8988T (cell line): ENCODE measurements at regions not wholly inside any gene's neighbourhood (a gene's known extent, or its start where the extent isn't known, plus 50 kb on each side); places are given as distances from the start of the nearest gene placed in this dataset.

Source experiments
- DNase-seq: peaks from one replicate; pipeline ENCODE4 v3.0.0; 2011

DNA sequence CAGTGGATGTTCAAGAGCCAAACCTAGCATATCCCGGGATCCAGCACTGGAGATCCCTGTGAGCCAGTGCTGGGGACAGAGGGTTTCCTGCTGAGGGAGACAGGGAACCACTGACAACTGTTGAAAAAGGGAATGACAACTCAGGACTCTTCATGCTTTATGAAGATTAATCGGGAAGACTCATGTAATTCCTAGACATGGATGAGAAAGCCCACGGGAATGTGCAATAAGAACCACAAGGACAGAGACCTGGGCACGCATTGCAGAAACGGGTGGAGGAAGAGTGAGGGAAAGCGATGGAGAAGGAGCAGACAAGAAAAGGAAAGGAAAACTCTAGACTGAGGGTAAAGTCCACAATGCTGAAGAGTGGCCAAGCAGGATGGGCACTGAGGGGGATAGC, 296.0 kb downstream of the PCNX1 start:
- no peak for DNase-seq

DNA sequence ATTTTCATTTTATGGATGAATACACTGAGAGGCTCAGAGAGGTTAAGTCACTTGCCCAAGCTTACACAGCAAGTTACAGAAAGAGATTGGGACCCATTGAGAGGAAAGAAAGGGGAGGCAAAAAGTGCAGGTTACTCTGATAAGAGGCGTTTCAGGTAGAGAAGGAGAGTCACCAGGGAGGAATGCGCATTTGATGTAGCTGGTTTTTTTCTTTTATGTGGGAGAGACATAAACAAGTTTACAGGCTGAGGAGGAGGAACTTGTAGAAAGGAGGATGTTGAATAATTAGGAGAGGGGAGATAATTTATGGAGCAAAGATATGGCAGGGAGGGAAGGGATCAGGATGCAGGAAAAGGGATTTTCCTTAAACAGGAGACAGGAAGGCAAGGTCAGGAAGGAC, 297.0 kb downstream of the PCNX1 start:
- no peak for DNase-seq

DNA sequence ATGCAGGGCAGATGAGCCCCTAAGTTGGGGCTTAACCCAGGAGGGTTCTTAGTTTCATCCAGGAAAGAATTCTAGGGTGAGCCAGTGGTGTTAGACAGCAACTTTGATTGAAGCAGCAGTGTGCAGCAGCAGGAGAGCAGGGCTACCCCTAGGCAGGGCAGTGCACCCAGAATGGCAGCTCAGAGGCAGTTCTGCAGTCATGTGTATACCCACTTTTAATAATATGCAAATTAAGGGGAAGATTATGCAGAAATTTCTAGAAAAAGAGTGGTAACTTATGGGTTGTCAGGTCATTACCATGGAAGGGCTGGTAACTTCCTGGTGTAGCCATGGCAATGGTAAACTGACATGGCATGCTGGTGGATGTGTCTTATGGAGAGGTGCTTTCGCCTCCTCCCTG, 297.5 kb downstream of the PCNX1 start:
- no peak for DNase-seq

GRCh38 chr14:71206123-71206522, 298.9 kb downstream of the PCNX1 start:
- no peak for DNase-seq

DNA sequence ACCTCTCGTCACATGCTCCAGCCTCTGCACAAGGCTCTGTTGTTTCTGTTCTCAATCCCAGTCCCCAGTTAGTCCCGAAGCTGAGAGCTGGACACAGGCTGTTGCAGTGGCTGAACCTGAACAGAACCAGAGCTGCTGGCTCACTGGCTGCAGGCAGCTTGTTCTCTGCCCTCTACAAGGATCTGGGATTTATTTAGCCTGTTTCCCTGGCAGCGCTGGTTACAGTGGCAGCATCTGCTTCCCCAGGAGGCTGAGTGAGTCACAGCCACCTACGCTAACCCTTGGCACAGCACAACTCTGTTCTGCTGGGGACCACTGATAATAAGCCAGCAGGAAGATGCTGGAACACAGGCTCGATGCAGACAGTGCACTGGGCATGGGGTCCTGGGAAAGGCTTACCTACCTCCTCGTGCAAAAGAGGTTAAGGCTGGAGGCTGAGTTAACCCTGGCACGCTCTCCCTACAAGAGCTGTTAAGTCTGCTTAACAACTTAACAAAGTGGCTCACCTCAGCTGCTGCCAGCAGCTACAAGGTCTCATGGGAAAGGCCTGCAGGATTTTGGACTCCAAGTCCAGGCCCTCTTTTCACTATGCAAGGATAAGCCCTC, 299.6 kb downstream of the PCNX1 start:
- no peak for DNase-seq

DNA sequence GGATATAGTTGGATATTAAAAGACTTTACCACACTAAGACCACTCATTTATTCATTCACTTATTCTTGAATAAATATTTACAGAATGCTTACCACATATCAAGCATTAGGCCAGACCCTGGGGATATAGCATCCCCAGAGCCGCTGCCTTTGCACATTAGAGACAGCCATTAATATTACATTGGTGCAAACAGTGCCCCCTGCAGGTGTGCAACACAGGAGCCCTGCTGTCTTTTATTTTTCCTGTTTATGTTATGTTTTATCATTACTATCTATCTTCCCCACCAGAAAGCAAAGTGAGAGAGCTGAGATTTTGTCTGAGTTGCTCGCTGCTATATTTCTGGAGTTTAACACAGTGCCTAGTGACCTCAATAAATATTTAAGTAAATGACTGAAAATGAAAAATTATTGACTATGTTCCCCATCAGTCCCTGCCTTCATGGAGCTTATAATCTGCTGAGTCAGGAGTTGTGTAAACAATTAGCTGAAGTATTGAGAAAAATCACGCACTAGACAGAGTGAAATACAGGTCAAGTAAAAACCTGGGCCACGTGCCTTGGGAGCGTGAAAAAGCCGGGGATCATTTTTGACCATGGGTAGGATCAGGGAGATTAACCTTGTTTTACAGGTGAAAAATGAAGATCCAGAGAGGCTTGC, 301.6 kb downstream of the PCNX1 start:
- DNase-seq = no peak

- DNase-seq = no peak
Observed at GRCh38 chr14:71209888-71210287, 302.6 kb downstream of the PCNX1 start.

- DNase-seq = no peak
Observed at GRCh38 chr14:71212093-71212492, 304.8 kb downstream of the PCNX1 start.

GRCh38 chr14:71212683-71213107, 305.4 kb downstream of the PCNX1 start:
- no peak for DNase-seq

DNA sequence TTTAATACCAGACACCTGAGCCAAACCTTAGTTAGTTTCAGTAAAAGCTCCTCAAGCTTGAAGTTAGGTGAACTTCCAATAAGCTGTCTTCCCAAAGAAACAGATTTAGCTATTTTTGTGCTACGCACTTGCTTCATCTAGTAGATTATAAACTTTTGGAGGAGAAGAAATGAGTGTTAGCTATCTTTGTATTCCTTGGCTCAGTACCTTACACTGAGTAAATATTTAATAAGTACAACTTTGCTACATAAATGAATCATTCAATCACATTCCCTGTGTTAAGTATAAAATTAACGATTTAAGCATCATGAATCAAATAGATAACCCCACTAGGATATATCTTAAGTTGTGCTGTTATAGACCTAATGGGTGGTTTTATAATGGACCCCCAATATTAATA, 307.0 kb downstream of the PCNX1 start:
- no peak for DNase-seq

DNA sequence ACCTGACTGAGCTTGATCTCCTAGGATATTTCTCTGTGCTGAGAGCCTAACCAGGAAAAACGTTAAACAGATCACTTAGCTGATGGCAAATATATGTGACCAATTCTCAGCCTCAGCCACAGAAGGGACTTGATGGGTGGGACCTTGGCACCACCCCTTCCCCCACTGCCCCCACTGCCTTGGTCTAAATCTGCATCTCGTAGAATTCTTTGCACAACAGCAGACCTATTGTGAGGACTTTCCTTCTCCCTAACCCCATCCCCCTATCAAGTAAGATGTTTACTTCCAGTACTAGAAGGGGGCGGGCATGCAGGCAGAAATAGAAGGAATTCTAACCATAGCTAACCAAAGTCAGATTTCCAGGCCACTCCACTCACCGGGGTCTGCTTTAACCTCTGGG, 313.2 kb downstream of the PCNX1 start:
- DNase-seq = no peak

DNA sequence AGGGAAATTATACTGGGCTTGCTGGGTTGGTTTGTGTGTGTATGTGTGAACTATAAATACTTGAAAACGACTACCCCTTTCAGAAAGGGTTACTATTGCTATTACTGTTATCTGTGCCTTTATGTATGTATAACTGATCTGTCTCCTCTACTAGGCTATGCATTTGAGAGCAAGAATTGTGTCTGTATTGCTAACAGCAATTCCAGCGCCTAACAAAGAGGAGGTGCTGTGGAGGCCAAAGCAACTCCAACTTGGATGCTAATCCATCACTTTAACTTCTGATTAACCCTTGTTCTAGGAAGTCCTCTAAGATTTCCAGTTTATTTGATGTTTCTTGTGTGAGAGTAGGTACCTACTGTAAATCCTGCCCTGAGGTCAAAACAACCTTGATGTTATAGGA, 313.9 kb downstream of the PCNX1 start:
- no peak for DNase-seq

GRCh38 chr14:71225113-71225512, 317.9 kb downstream of the PCNX1 start:
- no peak for DNase-seq

DNA sequence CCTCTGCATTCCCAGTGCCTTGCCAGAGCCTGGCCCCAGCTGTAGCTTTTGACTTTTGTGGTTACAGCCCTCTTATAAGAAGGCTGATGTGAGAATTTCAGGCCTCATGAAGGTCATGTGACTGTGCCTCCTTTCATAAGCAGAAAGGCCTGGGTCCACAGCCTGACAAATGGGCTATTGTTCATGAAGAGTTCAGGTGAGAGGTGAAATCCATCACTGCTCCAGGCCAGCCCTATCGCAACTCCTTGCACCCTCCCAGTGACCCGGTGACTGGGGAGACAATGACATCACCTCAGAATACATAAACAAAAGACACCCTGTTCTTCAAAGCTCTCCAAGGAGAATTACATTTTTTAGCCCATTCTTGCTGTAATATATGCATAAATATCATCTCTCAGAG, 321.5 kb downstream of the PCNX1 start:
- no peak for DNase-seq

GRCh38 chr14:71229875-71230274, 322.6 kb downstream of the PCNX1 start:
- no peak for DNase-seq

GRCh38 chr14:71230897-71231296, 323.6 kb downstream of the PCNX1 start:
- no peak for DNase-seq

GRCh38 chr14:71231521-71232393, 324.5 kb downstream of the PCNX1 start:
- DNase-seq = no peak

DNA sequence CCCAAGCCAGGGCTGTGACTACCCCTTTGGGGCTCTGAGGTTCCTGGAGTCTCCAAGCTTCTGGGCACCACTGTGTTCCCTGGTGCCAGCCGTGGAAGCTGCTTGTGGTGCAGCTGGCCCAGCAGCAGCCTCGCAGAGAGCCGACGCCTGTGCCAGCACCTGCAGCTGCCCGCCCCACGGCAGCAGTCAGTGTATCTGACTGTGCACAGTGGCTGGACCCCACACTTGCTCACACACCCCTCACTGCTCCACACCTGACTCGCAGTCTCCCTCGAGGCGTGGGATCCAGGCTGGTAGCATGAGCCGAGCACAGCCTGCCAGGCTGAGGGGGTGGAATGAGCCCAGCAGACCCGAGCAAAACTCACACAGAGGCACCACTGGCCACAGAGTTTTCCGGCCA, 325.2 kb downstream of the PCNX1 start:
- DNase-seq = no peak

DNA sequence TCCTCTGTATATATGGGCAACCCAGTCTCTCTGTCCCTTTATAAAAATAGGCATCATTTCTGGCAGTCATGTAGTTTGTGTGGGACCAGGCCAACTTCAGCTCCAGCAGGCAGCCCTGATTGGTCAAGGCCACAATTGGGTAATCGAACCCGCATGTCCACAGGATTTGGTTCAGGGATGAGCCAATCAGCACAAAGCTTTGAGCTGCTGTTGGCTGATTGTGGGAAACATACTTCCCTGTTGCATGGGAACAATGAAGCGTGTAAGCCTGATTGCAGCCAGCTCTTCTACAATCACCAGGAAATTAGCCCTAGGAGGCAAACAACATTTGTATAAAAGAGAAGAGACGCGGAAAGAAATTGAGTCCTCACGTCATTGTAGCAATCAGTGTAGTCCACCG, 328.6 kb downstream of the PCNX1 start:
- DNase-seq = no peak

DNA sequence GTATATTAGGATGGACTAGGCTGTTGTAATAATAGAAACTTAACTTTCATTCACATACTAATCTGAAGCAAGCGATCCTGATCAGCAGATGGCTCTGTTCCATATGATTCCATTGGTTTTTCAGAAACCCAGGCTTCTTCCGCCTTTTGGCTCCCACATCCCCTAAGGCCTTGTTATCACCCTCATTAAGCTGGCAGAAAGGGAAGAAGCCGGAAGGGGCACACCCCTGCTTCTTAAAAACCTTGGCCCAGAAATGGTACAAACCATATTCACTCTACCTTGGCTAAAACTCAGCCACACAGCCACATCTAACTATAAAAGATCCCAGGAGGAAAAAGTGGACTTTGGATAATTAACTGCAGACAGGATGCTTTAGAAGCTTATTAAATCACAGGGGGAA, 329.2 kb downstream of the PCNX1 start:
- no peak for DNase-seq

- no peak for DNase-seq
Observed at GRCh38 chr14:71237556-71237955, 330.3 kb downstream of the PCNX1 start.

- no peak for DNase-seq
Observed at GRCh38 chr14:71238835-71239234, 331.6 kb downstream of the PCNX1 start.

DNA sequence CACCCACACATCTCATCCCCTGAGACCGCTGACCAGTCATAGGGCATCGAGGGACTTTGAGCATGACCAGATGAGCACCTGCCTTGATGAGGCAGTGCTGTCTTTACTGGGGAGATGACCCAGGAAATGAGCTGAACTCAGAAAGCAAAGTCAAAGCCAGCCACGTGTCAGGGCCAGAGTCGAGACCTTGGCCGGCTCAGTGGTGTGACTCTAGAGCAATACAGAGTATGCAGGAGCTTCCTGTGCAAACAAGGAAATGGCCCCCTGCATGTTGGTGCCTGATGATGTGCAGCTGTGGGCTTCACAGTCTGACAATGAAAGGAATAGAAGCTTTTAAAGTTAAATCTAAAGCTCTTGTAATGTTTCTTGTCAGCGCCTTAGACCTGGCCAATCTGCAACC, 332.9 kb downstream of the PCNX1 start:
- no peak for DNase-seq

- DNase-seq = no peak
Observed at GRCh38 chr14:71240866-71241520, 333.7 kb downstream of the PCNX1 start.
